ENCODE measurements at regions not wholly inside any gene's neighbourhood (a gene's known extent, or its start where the extent isn't known, plus 50 kb on each side); places are given as distances from the start of the nearest gene placed in this dataset.
"Not testable (repeated sequence)": the region's sequence is repeated elsewhere in the genome, so short reads cannot be mapped to it uniquely, and the experiment has no call there.

- DNase-seq (ENCODE audit: low read depth in 1 of 2, low spot score in 1 of 2), result no peak
- H3K4me3 ChIP-seq, result no peak overlapping the region
- H3K4me1 ChIP-seq (ENCODE audit: low read depth), result no peaks in the 10 kb centered on the region
- H3K27ac ChIP-seq, result no peak overlapping the region
- TF ChIP-seq CTCF (IDR thresholded peaks at IDR 0.05; ENCODE audit: low read depth, low read length), result no peak
- no peaks in the 10 kb centered on the region for H3K9me3 ChIP-seq (ENCODE audit: low read depth)
- no peaks in the 10 kb centered on the region for H3K36me3 ChIP-seq
- no peaks in the 10 kb centered on the region for H3K27me3 ChIP-seq
These were observed 841.5 kb downstream of the ANKRD7 start for GRCh38 chr7:119065966-119066365.

- Histone ChIP-seq H3K27me3 (no peaks in the 10 kb centered on the region), H3K9me3 (ENCODE audit: low read depth) (no peaks in the 10 kb centered on the region), H3K4me1 (ENCODE audit: low read depth) (no peaks in the 10 kb centered on the region), H3K27ac (no peak overlapping the region), H3K4me3 (no peak overlapping the region), H3K36me3 (no peaks in the 10 kb centered on the region)
- no peak for DNase-seq (ENCODE audit: low read depth in 1 of 2, low spot score in 1 of 2)
- no peak for TF ChIP-seq CTCF (IDR thresholded peaks at IDR 0.05; ENCODE audit: low read depth, low read length)
These were observed 861.5 kb downstream of the ANKRD7 start for GRCh38 chr7:119086026-119086425.

- no peak overlapping the region for H3K27ac ChIP-seq
- TF ChIP-seq CTCF (IDR thresholded peaks at IDR 0.05; ENCODE audit: low read depth, low read length), result no peak
- DNase-seq (ENCODE audit: low read depth in 1 of 2, low spot score in 1 of 2), result no peak
- no peaks in the 10 kb centered on the region for H3K4me1 ChIP-seq (ENCODE audit: low read depth)
- no peak overlapping the region for H3K4me3 ChIP-seq
- H3K36me3 ChIP-seq, result no peaks in the 10 kb centered on the region
- H3K27me3 ChIP-seq, result no peaks in the 10 kb centered on the region
- H3K9me3 ChIP-seq (ENCODE audit: low read depth), result no peaks in the 10 kb centered on the region
These were observed 866.3 kb downstream of the ANKRD7 start for GRCh38 chr7:119090851-119091250.

GRCh38 chr7:119096683-119097082, 872.2 kb downstream of the ANKRD7 start:
- Histone ChIP-seq H3K27me3 (no peaks in the 10 kb centered on the region), H3K4me1 (ENCODE audit: low read depth) (no peaks in the 10 kb centered on the region), H3K27ac (no peak overlapping the region), H3K9me3 (ENCODE audit: low read depth) (no peaks in the 10 kb centered on the region), H3K4me3 (no peak overlapping the region), H3K36me3 (no peaks in the 10 kb centered on the region)
- DNase-seq (ENCODE audit: low read depth in 1 of 2, low spot score in 1 of 2), result no peak
- TF ChIP-seq CTCF (IDR thresholded peaks at IDR 0.05; ENCODE audit: low read depth, low read length), result no peak

GRCh38 chr7:119100611-119101258, 876.2 kb downstream of the ANKRD7 start:
- H3K36me3 ChIP-seq; H3K4me3 ChIP-seq; H3K27me3 ChIP-seq; H3K27ac ChIP-seq; H3K9me3 ChIP-seq (ENCODE audit: low read depth); H3K4me1 ChIP-seq (ENCODE audit: low read depth): not testable (repeated sequence)
- DNase-seq (ENCODE audit: low read depth in 1 of 2, low spot score in 1 of 2), result peak in 1 of 2 donors; percentile 2

GRCh38 chr7:119102291-119102690, 877.8 kb downstream of the ANKRD7 start:
- DNase-seq (ENCODE audit: low read depth in 1 of 2, low spot score in 1 of 2), result no peak
- no peaks in the 10 kb centered on the region for H3K4me1 ChIP-seq (ENCODE audit: low read depth)
- no peaks in the 10 kb centered on the region for H3K36me3 ChIP-seq
- H3K4me3 ChIP-seq, result no peak overlapping the region
- H3K9me3 ChIP-seq (ENCODE audit: low read depth), result no peaks in the 10 kb centered on the region
- H3K27me3 ChIP-seq, result no peaks in the 10 kb centered on the region
- H3K27ac ChIP-seq, result no peak overlapping the region
- no peak for TF ChIP-seq CTCF (IDR thresholded peaks at IDR 0.05; ENCODE audit: low read depth, low read length)

All from cardiac muscle cell (in vitro differentiated cells and primary cell).